SW 1271 (cell line): ENCODE measurements at regions not wholly inside any gene's neighbourhood (a gene's known extent, or its start where the extent isn't known, plus 50 kb on each side); places are given as distances from the start of the nearest gene placed in this dataset.
"Not testable (repeated sequence)": the region's sequence is repeated elsewhere in the genome, so short reads cannot be mapped to it uniquely, and the experiment has no call there.

ENCODE experiments used
- DNase-seq, 2 experiments: peaks; one replicate each; lab custom pipeline; 2025; lab: John Stamatoyannopoulos, UW

DNA sequence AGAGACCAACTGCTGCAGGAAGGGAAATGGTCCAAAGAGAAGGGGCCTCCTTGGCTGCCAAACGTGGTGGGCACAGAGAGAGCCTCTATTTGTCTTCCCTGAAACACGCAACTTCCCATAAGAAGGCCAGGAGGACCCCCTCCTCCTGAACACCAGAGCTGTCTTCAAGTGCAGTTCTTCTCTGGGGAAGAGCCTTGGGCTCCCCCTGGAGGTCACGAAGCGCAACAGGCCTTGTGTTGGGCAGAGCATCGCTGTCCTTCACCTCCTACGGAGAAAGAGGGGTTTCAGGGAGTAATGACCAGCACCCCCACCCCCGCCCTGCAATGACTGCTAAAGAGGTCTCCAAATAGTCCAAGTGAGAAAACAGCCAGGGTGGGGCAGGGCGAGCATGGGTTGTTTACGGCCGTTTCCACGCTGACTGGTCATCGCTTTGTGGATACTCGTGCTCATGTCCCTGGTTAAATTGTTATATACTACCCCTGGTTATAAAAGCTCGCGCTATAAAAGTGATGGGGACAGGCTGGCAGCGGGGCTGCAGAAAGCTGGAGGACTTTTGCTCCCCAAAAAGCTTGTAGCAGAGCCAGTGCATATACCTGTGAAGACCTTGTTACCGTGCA lies 397.5 kb upstream of the ATP10A start:
- DNase-seq = no peak

- DNase-seq = no peak
Observed at GRCh38 chr15:26259581-26259980, 396.5 kb upstream of the ATP10A start.

- DNase-seq = not testable (repeated sequence)
Observed at GRCh38 chr15:26244782-26245181, 381.7 kb upstream of the ATP10A start.

- DNase-seq = no peak
Observed at GRCh38 chr15:26243382-26243781, 380.3 kb upstream of the ATP10A start.

DNA sequence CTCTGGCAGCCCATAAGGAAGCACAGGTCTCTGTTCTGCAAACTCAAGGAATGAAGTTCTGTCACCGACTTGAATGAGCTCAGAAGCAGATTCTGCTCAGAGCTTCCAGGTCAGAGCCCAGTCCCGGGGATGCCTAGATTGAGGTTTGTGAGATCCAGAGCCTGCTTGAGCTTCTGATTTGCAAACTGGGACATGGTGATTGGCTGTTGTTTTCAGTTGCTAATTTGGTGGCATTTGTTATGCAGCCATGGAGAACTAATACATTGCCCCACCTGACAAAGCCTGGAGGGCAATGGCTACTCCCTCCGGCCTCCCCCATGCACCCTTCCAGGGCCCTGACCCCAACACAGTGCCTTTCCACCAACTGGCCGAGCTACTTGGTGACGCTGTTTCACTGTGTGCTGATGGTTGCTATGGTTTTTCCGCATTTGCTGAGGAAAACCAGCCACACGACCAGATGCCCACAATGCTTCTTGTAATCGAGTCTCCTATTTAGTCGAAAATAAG lies 379.5 kb upstream of the ATP10A start:
- no peak for DNase-seq

DNA sequence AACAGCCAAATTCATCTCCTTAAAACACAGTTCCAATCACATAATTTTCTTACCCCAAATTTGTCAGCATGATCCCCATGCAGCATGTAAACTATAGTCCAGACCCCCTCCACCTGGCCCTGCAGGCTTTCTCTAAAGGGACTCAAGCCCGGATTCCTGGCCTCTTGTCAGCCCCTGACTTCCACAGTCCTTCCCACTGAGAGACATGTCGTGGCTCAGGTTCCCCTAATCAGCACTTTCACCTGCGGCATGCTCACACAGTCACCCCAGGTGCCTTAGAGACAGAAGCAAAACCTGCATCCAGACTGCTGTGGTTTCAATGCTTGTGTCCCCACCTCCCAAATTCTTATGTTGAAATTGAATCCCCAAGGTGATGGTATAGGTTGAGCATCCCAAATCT lies 372.7 kb upstream of the ATP10A start:
- no peak for DNase-seq

DNA sequence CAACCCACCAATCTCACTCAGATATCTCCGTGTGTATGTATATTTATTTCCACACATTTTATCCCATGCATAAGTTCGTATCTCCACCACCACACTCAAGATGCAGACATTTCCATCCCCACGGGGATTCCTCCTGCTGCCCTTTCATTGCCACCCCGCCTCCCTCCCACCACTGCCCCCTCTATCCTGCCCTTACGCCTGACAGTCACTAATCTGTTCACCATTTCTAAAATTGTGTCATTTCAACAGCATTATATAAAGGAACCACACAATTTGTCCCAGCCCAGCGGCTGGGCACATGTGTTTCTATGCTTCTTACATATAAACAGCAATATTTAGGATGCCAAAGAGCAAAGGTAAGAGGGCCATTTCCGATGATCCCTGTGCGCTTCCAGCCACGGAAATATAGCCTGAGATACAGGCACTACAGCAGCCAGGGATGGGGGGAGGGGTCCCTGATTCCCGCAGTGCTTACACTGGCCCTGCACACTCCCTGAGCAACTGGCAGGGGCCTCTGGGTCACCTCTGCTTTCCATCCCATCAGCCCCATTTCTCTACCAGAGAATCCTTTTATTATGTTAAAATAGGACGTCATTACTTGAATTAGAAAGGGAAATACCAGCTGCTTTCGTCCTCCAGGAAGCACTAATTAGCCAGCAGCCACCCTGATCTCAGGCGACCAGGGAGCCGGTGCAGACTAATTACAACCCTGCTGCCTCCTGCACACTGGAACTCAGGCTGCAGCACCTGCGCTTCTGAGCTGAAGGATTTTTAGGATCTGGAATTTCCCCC lies 372.0 kb upstream of the ATP10A start:
- DNase-seq = no peak

- no peak for DNase-seq
Observed at GRCh38 chr15:26232691-26233090, 369.6 kb upstream of the ATP10A start.

DNA sequence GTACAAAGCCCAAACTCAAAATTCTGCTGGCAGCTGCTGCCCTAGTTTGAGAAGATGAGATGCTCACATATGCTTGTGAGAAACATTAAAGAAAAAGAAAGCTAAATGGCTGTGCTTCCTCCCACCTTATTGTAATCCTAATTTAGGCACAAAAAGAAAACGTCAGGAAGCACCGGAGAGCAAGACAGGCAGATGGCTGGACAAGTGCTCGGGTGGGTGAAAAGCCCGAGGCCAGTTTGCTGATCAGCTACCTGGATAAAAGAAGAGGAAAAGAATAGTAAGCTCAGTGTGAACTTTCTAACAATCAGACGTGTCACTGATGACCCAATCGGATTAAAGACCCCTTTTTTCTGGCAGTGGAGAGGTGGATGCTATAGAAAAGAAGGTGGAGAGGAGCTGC lies 368.0 kb upstream of the ATP10A start:
- DNase-seq = no peak

- DNase-seq = no peak
Observed at GRCh38 chr15:26224266-26224665, 361.1 kb upstream of the ATP10A start.

DNA sequence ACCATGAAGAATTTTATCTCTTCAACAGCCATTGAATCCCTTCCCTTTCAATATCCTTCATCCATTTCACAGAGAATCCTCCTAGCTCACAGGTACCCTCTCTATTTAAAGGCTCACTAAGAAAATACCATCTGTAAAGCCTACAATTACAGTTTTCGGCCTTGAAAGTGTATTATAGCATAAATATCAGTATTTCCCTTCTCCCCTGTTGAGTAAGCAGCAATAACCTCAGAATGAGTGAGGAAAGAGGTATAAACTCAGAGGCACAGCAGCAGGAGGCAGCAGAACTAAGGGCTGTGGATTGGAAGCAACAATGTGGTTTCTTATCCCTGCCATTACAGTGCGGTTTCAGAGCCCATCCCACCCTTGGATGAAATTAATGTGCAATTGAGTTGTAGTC lies 360.6 kb upstream of the ATP10A start:
- DNase-seq = no peak

GRCh38 chr15:26222781-26223180 lies 359.7 kb upstream of the ATP10A start:
- DNase-seq = no peak

- not testable (repeated sequence) for DNase-seq
Observed at GRCh38 chr15:26217043-26217442, 353.9 kb upstream of the ATP10A start.

DNA sequence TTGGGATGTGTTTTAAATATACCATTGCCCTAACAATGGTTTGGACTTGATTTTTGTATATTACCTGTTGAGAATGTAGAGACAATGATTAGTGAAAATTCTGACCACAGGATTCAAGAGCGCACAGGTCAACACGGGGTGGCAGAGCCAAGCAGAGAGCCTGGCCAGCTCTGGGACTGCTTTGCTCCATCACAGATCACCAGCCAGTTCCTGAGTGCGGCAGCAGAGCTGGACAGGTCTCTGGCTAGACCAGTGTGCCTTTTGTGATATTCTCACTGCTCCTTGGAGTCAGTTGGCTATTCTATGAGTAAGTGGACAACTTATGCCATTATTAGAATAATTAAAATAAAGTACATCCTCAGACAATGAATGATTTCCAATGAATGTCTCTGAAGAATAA lies 351.2 kb upstream of the ATP10A start:
- DNase-seq = no peak

DNA sequence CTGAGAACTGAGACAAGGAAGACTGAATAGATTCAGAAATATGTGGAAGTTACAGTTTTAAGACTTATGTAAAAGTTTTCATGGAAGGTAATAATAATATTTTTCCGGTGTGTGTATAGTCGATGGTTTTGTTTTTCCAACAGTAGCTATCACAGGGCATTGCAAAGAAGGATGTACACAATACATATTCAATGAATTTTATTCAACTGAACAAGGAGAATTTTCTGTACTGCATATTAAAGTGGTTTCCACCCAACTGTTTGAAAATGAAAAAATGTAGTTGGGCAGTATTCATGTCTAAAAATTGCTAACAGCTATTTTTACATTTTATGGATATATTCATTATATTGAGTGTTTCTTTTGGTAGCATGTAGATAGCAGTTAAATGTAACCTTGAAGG lies 350.3 kb upstream of the ATP10A start:
- DNase-seq = no peak

- DNase-seq = no peak
Observed at GRCh38 chr15:26212109-26212508, 349.0 kb upstream of the ATP10A start.

- DNase-seq = no peak
Observed at GRCh38 chr15:26210980-26211379, 347.9 kb upstream of the ATP10A start.

- no peak for DNase-seq
Observed at GRCh38 chr15:26201177-26201858, 338.2 kb upstream of the ATP10A start.

- no peak for DNase-seq
Observed at GRCh38 chr15:26200427-26200826, 337.3 kb upstream of the ATP10A start.

- DNase-seq = no peak
Observed at GRCh38 chr15:26197719-26198118, 334.6 kb upstream of the ATP10A start.

DNA sequence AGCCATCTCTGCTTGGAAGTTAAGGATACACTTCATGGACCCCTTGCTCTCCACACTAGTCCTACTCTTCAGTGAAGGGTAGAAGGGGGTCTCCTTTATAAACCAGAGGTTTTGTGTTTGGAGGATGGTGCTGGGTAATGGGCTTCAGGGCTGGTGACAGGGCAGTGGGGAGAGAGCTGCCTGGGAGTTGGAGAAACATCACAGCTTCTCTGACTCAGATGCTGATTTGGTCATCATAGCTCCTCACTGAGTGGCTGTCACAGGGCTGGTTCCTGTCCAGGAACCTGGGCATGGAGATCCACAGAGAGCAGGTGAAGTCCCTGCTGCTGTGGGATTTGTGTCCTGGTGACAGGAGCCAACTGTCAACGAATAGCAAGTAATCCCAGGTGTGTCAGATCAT lies 333.9 kb upstream of the ATP10A start:
- DNase-seq = no peak

DNA sequence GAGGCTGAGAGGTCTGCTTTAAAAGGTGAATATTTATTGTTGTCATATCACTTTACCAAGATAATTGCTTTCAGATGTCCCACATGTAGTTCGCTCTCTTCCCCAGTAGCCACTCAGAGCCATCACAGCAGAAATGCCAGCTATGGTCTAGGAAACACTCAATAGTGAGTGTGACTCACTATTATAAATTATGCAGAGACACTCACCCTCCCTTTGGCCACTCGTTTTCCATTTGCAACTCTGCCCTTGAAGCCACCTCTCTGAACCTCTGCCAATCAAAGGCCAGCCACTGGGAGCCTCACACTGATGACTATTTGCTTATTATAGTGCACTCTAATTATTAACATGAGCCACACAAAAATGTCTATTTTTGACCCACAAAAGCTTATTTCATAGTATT lies 328.1 kb upstream of the ATP10A start:
- DNase-seq = no peak

DNA sequence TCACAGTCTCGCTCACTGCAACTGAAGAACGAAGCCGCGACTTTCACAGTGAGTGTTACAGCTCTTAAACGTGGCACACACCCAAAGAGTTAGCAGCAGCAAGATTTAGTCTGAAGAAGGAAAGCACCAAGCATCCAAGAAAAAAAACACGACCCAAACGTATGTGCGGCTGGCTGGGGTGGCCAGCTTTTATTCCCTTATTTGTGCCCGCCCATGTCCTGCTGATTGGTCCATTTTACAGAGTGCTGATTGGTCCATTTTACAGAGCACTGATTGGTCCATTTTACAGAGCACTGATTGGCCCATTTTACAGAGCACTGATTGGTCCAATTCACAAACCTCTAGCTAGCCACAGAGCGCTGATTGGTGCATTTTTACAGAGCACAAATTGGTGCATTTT lies 323.0 kb upstream of the ATP10A start:
- DNase-seq = not testable (repeated sequence)
